NCI-H146 (cell line): ENCODE measurements at regions not wholly inside any gene's neighbourhood (a gene's known extent, or its start where the extent isn't known, plus 50 kb on each side); places are given as distances from the start of the nearest gene placed in this dataset.

ENCODE experiments used
- DNase-seq: peaks from one replicate; lab custom pipeline; 2025; lab: John Stamatoyannopoulos, UW

- no peak for DNase-seq
Observed at GRCh38 chr2:128450211-128451024, 131.8 kb upstream of the HS6ST1 start.

- no peak for DNase-seq
Observed at GRCh38 chr2:128451084-128452023, 132.7 kb upstream of the HS6ST1 start.

DNA sequence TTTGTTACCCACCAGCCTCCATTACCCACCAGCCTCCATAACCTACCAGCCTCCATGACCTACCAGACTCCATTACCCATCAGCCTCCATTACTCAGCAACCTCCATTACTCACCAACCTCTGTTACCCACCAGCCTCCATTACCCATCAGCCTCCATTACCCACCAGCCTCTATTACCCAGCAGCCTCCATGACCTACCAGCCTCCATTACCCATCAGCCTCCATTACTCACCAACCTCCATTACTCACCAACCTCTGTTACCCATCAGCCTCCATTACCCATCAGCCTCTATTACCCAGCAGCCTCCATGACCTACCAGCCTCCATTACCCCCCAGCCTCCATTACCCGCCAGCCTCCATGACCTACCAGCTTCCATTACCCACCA, 133.3 kb upstream of the HS6ST1 start:
- DNase-seq: no peak

DNA sequence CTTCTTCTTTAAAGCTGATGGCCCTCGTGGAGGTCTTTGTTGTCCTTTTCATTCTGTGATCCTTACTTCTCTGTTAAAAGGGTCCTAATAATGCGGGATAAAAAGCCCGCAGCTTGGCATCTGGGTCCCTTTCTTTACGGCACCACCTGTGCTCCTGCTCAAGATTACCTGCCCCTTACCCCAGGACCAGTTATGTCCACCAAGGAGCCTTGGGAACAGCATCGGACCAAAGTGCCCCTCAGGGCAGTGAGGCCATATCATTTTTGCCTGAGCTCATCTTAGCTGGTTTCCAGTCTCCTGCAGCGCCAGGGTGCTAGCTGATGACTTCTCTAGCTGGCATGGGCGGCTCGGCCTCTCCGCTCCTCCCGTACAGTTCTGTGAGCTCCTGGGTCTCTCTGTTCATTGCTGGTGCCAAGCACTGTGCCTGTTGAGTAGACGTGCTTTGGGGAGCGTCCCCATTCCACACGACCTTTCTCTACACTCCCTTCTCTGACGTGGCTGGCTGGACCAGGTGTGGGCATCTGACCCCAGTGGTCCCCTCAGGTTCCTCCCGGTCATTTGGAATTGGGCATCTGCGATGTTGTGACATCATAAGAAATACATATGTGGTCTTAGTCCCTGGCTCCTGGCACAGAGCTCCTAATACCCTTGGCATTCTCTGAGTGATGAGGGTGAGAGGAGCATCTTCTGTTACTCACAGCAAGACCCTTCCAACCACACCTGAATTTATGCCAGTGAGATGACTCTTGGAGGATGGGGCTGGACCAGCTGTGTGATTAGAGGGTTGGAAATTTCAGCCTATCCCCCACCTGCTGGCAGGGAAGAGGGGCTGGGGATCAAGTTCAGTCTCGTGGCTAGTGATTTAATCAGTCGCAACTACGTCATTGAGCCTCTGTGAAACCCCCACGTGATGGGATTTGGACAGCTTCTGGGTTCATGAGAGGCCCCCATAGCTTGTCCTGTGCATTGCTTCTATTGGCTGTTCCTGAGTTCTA, 134.2 kb upstream of the HS6ST1 start:
- no peak for DNase-seq

GRCh38 chr2:128454980-128455720, 136.5 kb upstream of the HS6ST1 start:
- no peak for DNase-seq

DNA sequence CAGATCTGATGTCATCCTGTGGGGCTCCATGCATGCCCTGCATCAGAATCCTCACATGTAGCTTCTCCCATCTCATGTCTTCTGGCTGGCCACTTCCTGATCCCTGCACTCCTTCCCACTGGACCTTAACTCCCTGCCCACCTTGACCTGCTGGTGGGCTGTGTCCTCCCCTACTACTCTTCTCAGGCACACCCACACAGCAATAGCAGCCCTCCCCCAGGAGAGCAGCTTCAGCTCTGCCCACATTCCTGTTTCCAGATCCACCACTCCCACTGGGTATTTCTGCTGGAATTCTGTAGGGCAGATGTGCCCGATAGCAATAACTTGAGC, 137.0 kb upstream of the HS6ST1 start:
- no peak for DNase-seq

DNA sequence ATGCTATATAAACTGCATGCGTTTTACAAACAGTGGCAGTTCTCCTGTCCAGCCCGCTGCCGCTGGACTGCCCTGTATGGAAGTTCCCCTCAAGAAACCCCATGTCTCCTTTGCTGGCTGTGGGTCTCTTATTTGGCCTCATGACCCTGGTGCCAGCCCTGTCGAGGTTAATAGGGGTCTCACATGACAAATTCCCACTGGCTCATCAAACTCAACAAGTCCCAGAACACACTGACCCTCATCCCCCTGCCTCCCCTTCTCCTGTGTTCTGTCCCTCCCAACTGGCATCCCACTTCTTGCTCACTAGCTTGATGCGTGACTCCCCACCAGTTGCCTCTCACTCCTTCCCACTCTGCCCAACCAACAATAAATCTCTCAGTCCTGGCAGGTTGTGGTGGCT, 137.6 kb upstream of the HS6ST1 start:
- DNase-seq: no peak

DNA sequence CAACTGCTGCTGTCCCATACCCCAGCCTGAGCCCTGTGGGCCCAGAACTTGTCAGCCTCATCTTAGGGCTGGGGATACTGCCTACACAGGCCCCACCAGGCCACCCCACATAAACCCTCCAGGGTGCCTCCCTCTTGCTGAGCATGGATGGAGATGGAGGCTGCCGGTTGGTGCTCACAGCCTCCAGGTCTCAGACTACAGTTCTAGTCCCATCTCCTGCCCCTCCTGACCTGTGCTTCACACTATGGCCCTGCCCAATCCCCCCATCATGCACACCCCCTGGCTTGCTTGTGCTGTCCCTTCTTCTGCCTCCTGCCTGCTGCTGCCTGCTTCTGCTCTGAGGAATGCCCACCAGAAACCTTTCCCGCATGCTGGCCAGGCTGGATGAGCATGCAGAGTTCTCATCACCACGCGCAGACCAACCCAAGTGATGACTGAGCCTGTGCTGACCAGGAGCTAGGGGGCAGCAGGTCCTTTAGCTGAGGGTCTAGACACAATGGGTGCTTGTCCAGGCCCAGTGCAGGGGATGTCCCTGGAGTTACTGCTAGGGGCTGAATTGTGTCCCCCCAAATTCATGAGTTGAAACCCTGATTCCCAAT, 138.4 kb upstream of the HS6ST1 start:
- DNase-seq: no peak

- no peak for DNase-seq
Observed at GRCh38 chr2:128457716-128458115, 139.0 kb upstream of the HS6ST1 start.

GRCh38 chr2:128458505-128458904, 139.8 kb upstream of the HS6ST1 start:
- no peak for DNase-seq

DNA sequence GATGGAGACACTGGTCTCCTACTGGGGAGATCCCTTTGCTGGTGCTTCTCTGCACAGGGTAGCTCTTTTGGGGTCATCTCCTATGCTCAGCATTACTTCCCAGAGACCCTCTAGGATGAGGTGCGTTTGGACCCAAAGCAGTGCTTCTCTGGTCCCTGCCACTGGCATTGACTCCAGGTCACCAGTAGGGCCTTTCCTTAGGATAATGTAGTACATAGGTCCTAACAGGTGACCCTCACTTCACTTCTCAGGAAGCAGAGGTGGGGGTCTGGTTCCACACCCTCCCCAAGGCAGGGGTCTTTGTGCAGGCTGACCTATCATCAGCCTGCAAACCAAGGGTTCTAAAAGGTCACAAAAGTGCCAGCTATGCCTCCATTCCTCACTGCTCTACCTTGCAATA, 145.8 kb upstream of the HS6ST1 start:
- DNase-seq: no peak

DNA sequence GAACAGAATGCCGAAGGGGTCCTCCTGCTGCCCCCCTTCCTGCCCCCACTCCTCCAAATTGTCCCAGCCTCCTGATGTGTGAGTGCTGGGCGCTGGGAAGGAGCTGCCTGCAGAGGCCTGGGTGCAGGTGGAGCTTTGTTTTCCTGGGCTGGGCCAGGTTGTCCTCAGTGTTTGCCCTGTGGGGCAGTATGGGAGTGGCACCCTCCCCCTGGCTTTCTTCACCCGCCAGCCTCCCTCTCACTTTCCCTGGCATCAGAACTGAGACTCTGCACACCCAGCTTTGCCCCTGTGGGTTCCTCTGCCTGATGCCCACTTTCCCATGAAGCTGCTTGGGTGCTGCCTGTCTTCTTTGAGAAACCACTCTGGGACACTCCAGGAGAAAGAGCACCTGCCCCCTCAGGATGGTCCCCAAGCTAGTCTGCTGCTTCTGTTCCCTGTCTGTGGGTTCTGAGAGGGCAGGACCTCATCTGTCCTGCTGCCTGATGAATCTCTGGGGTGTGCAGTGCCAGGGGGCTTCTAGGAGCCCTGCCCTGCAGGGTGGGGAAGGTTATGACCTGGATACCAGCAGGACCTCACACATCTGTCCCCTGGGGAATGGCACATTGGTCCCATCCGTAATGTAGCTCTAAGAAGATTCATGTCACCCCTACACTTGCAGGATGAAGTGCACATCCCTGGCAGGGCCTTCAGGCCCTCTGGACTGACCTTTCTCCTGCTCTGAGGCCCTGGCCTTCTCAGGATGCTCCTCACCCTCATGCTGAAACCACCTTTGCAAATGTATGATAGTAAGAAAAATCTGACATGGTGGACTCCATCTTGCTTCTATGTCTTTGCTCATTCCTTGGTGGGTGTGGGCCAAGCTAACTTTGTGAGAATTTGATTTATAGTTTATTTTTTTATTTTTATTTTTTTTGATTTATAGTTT, 146.8 kb upstream of the HS6ST1 start:
- no peak for DNase-seq

DNA sequence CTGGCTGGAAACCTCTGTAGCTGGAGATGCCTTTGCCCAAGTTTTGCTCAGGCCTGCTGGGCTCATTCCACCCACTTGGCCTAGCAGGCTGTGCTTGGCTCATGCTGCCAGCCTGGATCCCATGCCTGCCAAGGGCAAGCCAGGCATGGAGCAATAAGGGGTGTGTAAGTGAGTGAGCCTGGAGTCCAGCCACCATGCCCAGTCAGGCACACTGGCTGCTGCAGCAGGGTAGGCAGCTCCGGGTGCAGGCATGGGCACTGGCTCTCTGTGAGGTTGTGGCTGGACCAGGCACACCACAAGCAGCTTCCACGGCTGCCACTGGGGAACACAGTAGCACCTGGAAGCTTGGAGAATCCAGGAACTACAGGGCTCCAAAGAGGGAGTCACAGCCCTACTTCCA, 147.7 kb upstream of the HS6ST1 start:
- DNase-seq: no peak

DNA sequence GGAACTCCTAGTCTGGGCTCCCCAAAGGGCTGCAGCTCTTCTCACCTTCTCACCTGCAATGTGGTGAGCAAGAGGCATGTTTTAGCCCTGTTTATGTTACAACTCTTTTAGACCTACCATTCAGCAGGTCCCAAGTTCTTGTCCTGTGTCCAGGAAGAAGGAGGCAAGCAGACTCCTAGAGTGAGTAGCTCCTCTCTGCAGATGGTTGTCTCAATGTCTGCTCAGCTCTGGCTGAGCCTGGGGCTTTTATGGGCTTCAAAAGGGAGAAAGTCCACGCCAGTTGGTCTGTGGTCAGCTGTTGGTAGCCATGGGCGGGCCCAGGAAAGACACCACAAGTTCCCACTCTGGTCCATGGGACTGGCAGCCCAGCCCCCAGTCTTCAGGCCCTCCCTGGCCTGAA, 148.1 kb upstream of the HS6ST1 start:
- DNase-seq: no peak

GRCh38 chr2:128467321-128467969, 148.8 kb upstream of the HS6ST1 start:
- DNase-seq: no peak

DNA sequence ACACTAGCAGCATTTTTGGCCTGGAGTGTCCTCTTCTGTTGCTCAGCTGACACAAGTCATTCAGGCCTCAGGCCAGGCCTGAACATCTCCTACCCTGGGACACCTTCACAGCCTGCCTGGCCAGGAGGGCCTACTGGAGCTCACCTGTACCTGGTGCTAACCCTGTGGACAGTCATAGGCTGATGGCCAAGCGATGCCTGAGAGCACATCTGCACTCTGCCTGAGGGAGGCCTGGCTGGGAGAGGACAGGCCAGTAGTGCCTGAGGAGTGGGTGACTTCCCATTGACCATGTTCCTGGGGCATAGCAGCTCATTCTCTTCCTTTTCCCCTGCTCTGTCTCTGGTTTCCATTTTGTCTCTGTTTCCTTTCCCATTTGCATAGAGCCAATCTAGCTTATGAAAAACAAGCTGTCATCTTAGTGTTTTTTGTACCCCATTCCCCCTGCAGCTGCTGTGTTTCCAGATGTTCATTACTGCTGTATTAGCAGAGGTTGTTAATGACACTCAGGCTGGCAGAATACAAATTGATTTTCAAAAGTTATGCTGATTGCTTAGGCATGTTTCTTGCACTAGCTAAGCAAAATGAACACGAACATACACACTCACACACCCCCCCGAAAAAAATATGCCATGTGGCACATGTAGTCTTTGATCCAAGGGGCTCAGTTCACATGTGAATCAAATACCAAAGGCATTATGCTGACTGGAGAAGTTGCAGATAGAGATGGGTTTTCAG, 149.7 kb upstream of the HS6ST1 start:
- no peak for DNase-seq

DNA sequence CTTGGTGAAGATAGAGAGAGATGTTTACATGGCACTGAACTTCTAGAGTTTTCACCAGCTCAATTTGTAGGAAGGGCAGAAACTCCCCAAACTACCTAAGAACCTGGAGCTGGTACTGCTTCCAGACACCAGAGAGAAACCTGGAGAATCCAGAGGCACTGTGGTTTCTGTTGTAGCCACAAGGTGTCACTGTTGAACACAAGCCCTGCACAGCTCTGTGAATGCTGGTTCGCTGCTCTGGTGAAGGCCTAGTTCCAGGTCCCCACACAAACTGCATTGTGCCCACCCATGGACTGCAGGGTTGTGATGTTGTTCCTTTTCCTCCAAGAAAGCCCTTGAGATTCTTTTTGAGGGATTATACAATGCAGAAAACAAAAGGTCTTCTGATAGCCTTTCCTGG, 150.5 kb upstream of the HS6ST1 start:
- no peak for DNase-seq

DNA sequence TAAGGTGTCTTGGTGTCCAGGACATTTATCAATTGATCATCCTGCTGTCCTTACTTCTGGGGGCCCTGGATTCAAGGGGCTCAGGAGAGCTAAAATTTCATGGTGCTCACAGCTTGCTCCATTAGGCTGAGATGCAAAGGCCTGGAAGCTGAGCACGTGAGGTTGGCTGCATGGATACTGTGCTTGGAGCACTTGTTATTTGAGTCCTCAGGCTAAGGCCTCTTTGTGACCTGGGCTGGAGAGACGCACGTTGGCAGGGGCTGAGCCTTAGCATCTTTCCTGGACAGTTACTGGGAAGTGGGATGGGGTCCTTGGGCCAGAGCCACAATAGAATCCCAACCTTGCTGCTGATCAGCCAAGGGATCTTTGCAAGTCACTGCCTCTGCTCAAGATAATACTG, 151.2 kb upstream of the HS6ST1 start:
- no peak for DNase-seq

- DNase-seq: no peak
Observed at GRCh38 chr2:128472789-128473174, 154.1 kb upstream of the HS6ST1 start.
